H9 (cell line): ENCODE measurements at regions not wholly inside any gene's neighbourhood (a gene's known extent, or its start where the extent isn't known, plus 50 kb on each side); places are given as distances from the start of the nearest gene placed in this dataset.
A peak's percentile ranks its signal among the peaks of the same experiment; 100 is the strongest.

Source experiments
- DNase-seq: peaks from one replicate; pipeline ENCODE4 v3.0.0-alpha.2; 2017
- H2AFZ ChIP-seq: one replicate; pipeline ENCODE4 v1.6.1; 2013; ENCODE audit warnings: mild to moderate bottlenecking, low read length, control low read depth, moderate library complexity
- H2AK5ac ChIP-seq: 2 replicates; pipeline ENCODE4 v1.6.1; 2013; ENCODE audit warnings: low read length, control low read depth, mixed read lengths; ENCODE audit not compliant: insufficient read length
- H2BK120ac ChIP-seq: one replicate; pipeline ENCODE4 v1.6.1; 2013; ENCODE audit warnings: low read depth, mild to moderate bottlenecking, low read length, control low read depth, inconsistent platforms; ENCODE audit not compliant: poor library complexity, severe bottlenecking
- H2BK12ac ChIP-seq: 2 replicates; pipeline ENCODE4 v1.6.1; 2013; ENCODE audit warnings: low read length, control low read depth, mixed read lengths, low read depth; ENCODE audit not compliant: insufficient read length
- H2BK15ac ChIP-seq: 2 replicates; pipeline ENCODE4 v1.6.1; 2013; ENCODE audit warnings: low read depth, low read length, control low read depth
- H2BK20ac ChIP-seq: one replicate; pipeline ENCODE4 v1.6.1; 2013; ENCODE audit warnings: low read depth, mild to moderate bottlenecking, low read length, control low read depth, inconsistent platforms; ENCODE audit not compliant: poor library complexity, severe bottlenecking
- H2BK5ac ChIP-seq: 2 replicates; pipeline ENCODE4 v1.6.1; 2013; ENCODE audit warnings: low read length, control low read depth, mixed read lengths; ENCODE audit not compliant: insufficient read length
- H3K14ac ChIP-seq: 2 replicates; pipeline ENCODE4 v1.6.1; 2013; ENCODE audit warnings: low read length, control low read depth; ENCODE audit not compliant: insufficient read depth
- H3K18ac ChIP-seq: 2 replicates; pipeline ENCODE4 v1.6.1; 2013; ENCODE audit warnings: low read depth, mild to moderate bottlenecking, mixed read lengths, low read length, control low read depth; ENCODE audit not compliant: insufficient read length
- H3K23ac ChIP-seq: 2 replicates; pipeline ENCODE4 v1.6.1; 2013; ENCODE audit warnings: low read length, control low read depth, mixed read lengths, low read depth; ENCODE audit not compliant: insufficient read length
- H3K23me2 ChIP-seq: 2 replicates; pipeline ENCODE4 v1.6.1; 2013; ENCODE audit warnings: low read depth, mild to moderate bottlenecking, mixed read lengths, low read length, control low read depth; ENCODE audit not compliant: insufficient read length, poor library complexity, severe bottlenecking
- H3K27ac ChIP-seq: 2 replicates; pipeline ENCODE4 v1.5.1; 2013; ENCODE audit warnings: low read length, control low read depth, mixed read lengths, low read depth; ENCODE audit not compliant: insufficient read length
- H3K27me3 ChIP-seq: 2 replicates; pipeline ENCODE4 v1.6.1; 2013; ENCODE audit warnings: low read length, control low read depth, inconsistent platforms; ENCODE audit not compliant: insufficient read depth
- H3K4ac ChIP-seq: 2 replicates; pipeline ENCODE4 v1.6.1; 2013; ENCODE audit warnings: low read depth, mild to moderate bottlenecking, control low read depth, inconsistent platforms, low read length, moderate library complexity
- H3K4me1 ChIP-seq: 2 replicates; pipeline ENCODE4 v1.6.1; 2013; ENCODE audit warnings: low read length, control low read depth, inconsistent platforms; ENCODE audit not compliant: insufficient read depth
- H3K4me2 ChIP-seq: 2 replicates; pipeline ENCODE4 v1.6.1; 2013; ENCODE audit warnings: low read length, control low read depth, mixed read lengths; ENCODE audit not compliant: insufficient read length, insufficient read depth
- H3K56ac ChIP-seq: 2 replicates; pipeline ENCODE4 v1.6.1; 2013; ENCODE audit warnings: low read depth, mild to moderate bottlenecking, mixed read lengths, low read length, control low read depth; ENCODE audit not compliant: insufficient read length
- H3K79me1 ChIP-seq: 2 replicates; pipeline ENCODE4 v1.6.1; 2013; ENCODE audit warnings: low read depth, mild to moderate bottlenecking, moderate library complexity, low read length, control low read depth, inconsistent platforms; ENCODE audit not compliant: insufficient read depth, poor library complexity, severe bottlenecking
- H3K79me2 ChIP-seq: 2 replicates; pipeline ENCODE4 v1.6.1; 2013; ENCODE audit warnings: low read length, control low read depth, inconsistent platforms; ENCODE audit not compliant: insufficient read depth
- H3K9ac ChIP-seq: 2 replicates; pipeline ENCODE4 v1.6.1; 2013; ENCODE audit warnings: low read length, control low read depth, mixed read lengths; ENCODE audit not compliant: insufficient read length; ENCODE audit errors: extremely low read depth
- H3K9me3 ChIP-seq: one replicate; pipeline ENCODE4 v1.6.1; 2013; ENCODE audit warnings: low read depth, low read length, inconsistent platforms; ENCODE audit not compliant: control insufficient read depth
- H3T11ph ChIP-seq: one replicate; pipeline ENCODE4 v1.6.1; 2013; ENCODE audit warnings: mild to moderate bottlenecking, low read length, control low read depth, inconsistent platforms
- H4K20me1 ChIP-seq: one replicate; pipeline ENCODE4 v1.6.1; 2013; ENCODE audit not compliant: control insufficient read depth, insufficient read length, insufficient read depth
- H4K5ac ChIP-seq: 2 replicates; pipeline ENCODE4 v1.6.1; 2013; ENCODE audit warnings: low read depth, mild to moderate bottlenecking, mixed read lengths, low read length, control low read depth; ENCODE audit not compliant: insufficient read length
- H4K8ac ChIP-seq: replicated peaks from 2 replicates; pipeline ENCODE4 v1.6.1; 2013; ENCODE audit warnings: low read length, control low read depth, mixed read lengths, low read depth; ENCODE audit not compliant: insufficient read length
- H4K91ac ChIP-seq: 2 replicates; pipeline ENCODE4 v1.6.1; 2013; ENCODE audit warnings: low read depth, mild to moderate bottlenecking, moderate library complexity, mixed read lengths, low read length, control low read depth; ENCODE audit not compliant: insufficient read length
- H3K27ac Mint-ChIP-seq, 3 experiments: 2 replicates in 2 of 3; 3 replicates in 1 of 3; pipeline ENCODE4 v1.8.0; 2020 to 2021; ENCODE audit warnings: mixed read lengths in 3 of 3, mild to moderate bottlenecking in 1 of 3, moderate library complexity in 1 of 3
- H3K27me3 Mint-ChIP-seq: 2 replicates; pipeline ENCODE4 v1.8.0; 2021; ENCODE audit warnings: low read depth, mild to moderate bottlenecking, moderate library complexity, mixed read lengths
- H3K36me3 Mint-ChIP-seq, 3 experiments: 2 replicates in 2 of 3; 3 replicates in 1 of 3; pipeline ENCODE4 v1.8.0; 2020 to 2021; ENCODE audit warnings: low read depth in 3 of 3, mixed read lengths in 3 of 3; ENCODE audit not compliant: insufficient read depth in 1 of 3
- H3K4me1 Mint-ChIP-seq, 2 experiments: 2 replicates each; pipeline ENCODE4 v1.8.0; 2020; ENCODE audit warnings: mixed read lengths in 2 of 2
- H3K4me3 Mint-ChIP-seq, 2 experiments: 2 replicates in 1 of 2; 3 replicates in 1 of 2; pipeline ENCODE4 v1.8.0; 2020 to 2021; ENCODE audit warnings: mild to moderate bottlenecking in 2 of 2, mixed read lengths in 2 of 2, moderate library complexity in 1 of 2
- H3K9me3 Mint-ChIP-seq, 2 experiments: 2 replicates in 1 of 2; 3 replicates in 1 of 2; pipeline ENCODE4 v1.8.0; 2020; ENCODE audit warnings: mild to moderate bottlenecking in 2 of 2, mixed read lengths in 2 of 2, moderate library complexity in 1 of 2
- WGBS: extraction: QIAGEN DNeasy Blood & Tissue Kit; methylation state at CpG from one replicate; pipeline ENCODE4 v1.1.7; 2013; ENCODE audit warnings: missing lambda C conversion rate, low lambda C conversion rate, mixed read lengths; ENCODE audit not compliant: insufficient read length; ENCODE audit errors: extremely low coverage; 5-methylcytosine and 5-hydroxymethylcytosine counted together
- TF ChIP-seq, protein P1 (sequence below): fragments of 200-600 bp; sonication (generic); conservative IDR thresholded peaks from 3 replicates; pipeline ENCODE4 v1.8.0; 2021; ENCODE audit warnings: antibody characterized with exemption, mild to moderate bottlenecking

DNA sequence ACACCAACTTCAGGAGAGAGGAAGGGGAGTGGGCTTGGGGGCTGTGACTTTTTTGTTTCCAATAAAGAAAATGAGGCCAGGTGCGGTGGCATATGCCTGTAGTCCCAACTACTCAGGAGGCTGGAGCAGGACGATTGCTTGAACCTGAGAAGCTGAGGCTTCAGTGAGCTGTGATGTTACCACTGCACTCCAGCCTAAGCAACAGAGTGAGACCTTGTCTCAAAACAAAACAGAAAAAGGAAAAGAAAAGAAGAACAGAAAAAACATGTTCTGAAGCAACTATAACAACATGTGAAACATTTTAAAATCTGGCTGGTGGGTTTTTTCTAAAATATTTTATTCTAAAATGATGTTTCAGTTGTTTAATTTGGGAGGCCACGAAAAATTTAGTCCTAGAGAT lies 554.0 kb upstream of the ZFHX3 start:
- WGBS = no CpG with 5 or more reads among the region's 3 CpGs
- no peak overlapping the region for H2AK5ac ChIP-seq
- H2BK5ac ChIP-seq = no peak overlapping the region
- H3K9ac ChIP-seq = no peak overlapping the region
- H3K4me1 Mint-ChIP-seq = peaks cover 12 to 13% of the 10 kb centered on the region in 2 experiments
- no peaks in the 10 kb centered on the region for H3K27me3 Mint-ChIP-seq
- no peaks in the 10 kb centered on the region for H3K79me1 ChIP-seq
- H3K9me3 Mint-ChIP-seq = peaks cover 0 to 2% of the 10 kb centered on the region in 2 experiments; a peak in 1 of 5 replicates
- no peak overlapping the region for H2AFZ ChIP-seq
- H3K4ac ChIP-seq = no peak overlapping the region
- H3K4me1 ChIP-seq = peaks cover 5% of the 10 kb centered on the region; the same call in 1 of the 2 replicates
- H2BK20ac ChIP-seq = no peak overlapping the region
- H2BK15ac ChIP-seq = no peak overlapping the region
- no peak overlapping the region for H3K23ac ChIP-seq
- H3K4me2 ChIP-seq = no peak overlapping the region
- no peak overlapping the region for H3K18ac ChIP-seq
- H3K14ac ChIP-seq = no peak overlapping the region
- H2BK120ac ChIP-seq = no peak overlapping the region
- no peak for DNase-seq
- no peak overlapping the region for H3K27ac ChIP-seq
- H3K23me2 ChIP-seq = no peaks in the 10 kb centered on the region
- no peak overlapping the region for H3K56ac ChIP-seq
- H3K27me3 ChIP-seq = no peaks in the 10 kb centered on the region
- H4K8ac ChIP-seq = no peak overlapping the region
- no peaks in the 10 kb centered on the region for H4K20me1 ChIP-seq
- H3K36me3 Mint-ChIP-seq = peaks cover 0 to 4% (median 0%) of the 10 kb centered on the region in 3 experiments; a peak in 3 of 7 replicates
- H2BK12ac ChIP-seq = no peak overlapping the region
- H4K5ac ChIP-seq = no peak overlapping the region
- H4K91ac ChIP-seq = no peak overlapping the region
- no peaks in the 10 kb centered on the region for H3K9me3 ChIP-seq
- TF ChIP-seq, protein P1, sequence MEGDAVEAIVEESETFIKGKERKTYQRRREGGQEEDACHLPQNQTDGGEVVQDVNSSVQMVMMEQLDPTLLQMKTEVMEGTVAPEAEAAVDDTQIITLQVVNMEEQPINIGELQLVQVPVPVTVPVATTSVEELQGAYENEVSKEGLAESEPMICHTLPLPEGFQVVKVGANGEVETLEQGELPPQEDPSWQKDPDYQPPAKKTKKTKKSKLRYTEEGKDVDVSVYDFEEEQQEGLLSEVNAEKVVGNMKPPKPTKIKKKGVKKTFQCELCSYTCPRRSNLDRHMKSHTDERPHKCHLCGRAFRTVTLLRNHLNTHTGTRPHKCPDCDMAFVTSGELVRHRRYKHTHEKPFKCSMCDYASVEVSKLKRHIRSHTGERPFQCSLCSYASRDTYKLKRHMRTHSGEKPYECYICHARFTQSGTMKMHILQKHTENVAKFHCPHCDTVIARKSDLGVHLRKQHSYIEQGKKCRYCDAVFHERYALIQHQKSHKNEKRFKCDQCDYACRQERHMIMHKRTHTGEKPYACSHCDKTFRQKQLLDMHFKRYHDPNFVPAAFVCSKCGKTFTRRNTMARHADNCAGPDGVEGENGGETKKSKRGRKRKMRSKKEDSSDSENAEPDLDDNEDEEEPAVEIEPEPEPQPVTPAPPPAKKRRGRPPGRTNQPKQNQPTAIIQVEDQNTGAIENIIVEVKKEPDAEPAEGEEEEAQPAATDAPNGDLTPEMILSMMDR = no peak
- H3K79me2 ChIP-seq = no peaks in the 10 kb centered on the region
- H3K27ac Mint-ChIP-seq = peak overlapping the region in 1 of 3 experiments; percentile 59; a peak in 1 of 7 replicates
- H3K4me3 Mint-ChIP-seq = no peak overlapping the region
- no peak overlapping the region for H3T11ph ChIP-seq
